Fibroblast of skin of back (primary cell): ENCODE measurements at regions not wholly inside any gene's neighbourhood (a gene's known extent, or its start where the extent isn't known, plus 50 kb on each side); places are given as distances from the start of the nearest gene placed in this dataset.
"Not testable (repeated sequence)": the region's sequence is repeated elsewhere in the genome, so short reads cannot be mapped to it uniquely, and the experiment has no call there.

Experiments used
- DNase-seq: peaks from one replicate; pipeline ENCODE4 v3.0.0-alpha.2; 2013

- no peak for DNase-seq
These were observed 139.7 kb upstream of the POGK start for GRCh38 chr1:166699613-166700012.

GRCh38 chr1:166700696-166701095, 138.6 kb upstream of the POGK start:
- DNase-seq: no peak

- no peak for DNase-seq
These were observed 137.6 kb upstream of the POGK start for GRCh38 chr1:166701603-166702100.

GRCh38 chr1:166703141-166703540, 136.1 kb upstream of the POGK start:
- no peak for DNase-seq

GRCh38 chr1:166703726-166704462, 135.4 kb upstream of the POGK start:
- no peak for DNase-seq

- no peak for DNase-seq
These were observed 133.6 kb upstream of the POGK start for GRCh38 chr1:166705376-166706289.

- no peak for DNase-seq
These were observed 122.7 kb upstream of the POGK start for GRCh38 chr1:166716620-166717019.

GRCh38 chr1:166721145-166721544, 118.1 kb upstream of the POGK start:
- no peak for DNase-seq

- no peak for DNase-seq
These were observed 108.9 kb upstream of the POGK start for GRCh38 chr1:166730299-166730888.

GRCh38 chr1:166738140-166738539, 101.1 kb upstream of the POGK start:
- no peak for DNase-seq

GRCh38 chr1:166738873-166739272, 100.4 kb upstream of the POGK start:
- no peak for DNase-seq

GRCh38 chr1:166740668-166741276, 98.5 kb upstream of the POGK start:
- DNase-seq: no peak

GRCh38 chr1:166763318-166763717, 76.0 kb upstream of the POGK start:
- DNase-seq: no peak

- no peak for DNase-seq
These were observed 72.3 kb upstream of the POGK start for GRCh38 chr1:166766942-166767341.

GRCh38 chr1:166784646-166785045, 54.6 kb upstream of the POGK start:
- not testable (repeated sequence) for DNase-seq

- DNase-seq: no peak
These were observed 53.3 kb upstream of the POGK start for GRCh38 chr1:166785987-166786386.

- DNase-seq: no peak
These were observed 50.0 kb upstream of the POGK start for GRCh38 chr1:166789286-166789685.
